ENCODE measurements at regions not wholly inside any gene's neighbourhood (a gene's known extent, or its start where the extent isn't known, plus 50 kb on each side); places are given as distances from the start of the nearest gene placed in this dataset.

- ChIA-PET CTCF (no interaction called here), POLR2A (no interaction called here)
- DNase-seq (ENCODE audit: low read depth, low spot score) (no peak), FAIRE-seq (no peak)
- H3K27me3 ChIP-seq (ENCODE audit: control insufficient read depth in 2 of 2, insufficient read depth in 2 of 2, low read length in 2 of 2): no peaks in the 10 kb centered on the region
- H2AFZ ChIP-seq (ENCODE audit: low read depth, low read length): no peak overlapping the region
- no peak overlapping the region for H3K9ac ChIP-seq (replicated peaks; ENCODE audit: extremely low read depth, insufficient read depth, low read length)
- no TSS peak for BruUV-seq (replicated peaks)
- H3K27ac ChIP-seq (ENCODE audit: insufficient read depth, low read depth, low read length): no peak overlapping the region
- H3K36me3 ChIP-seq (ENCODE audit: control insufficient read depth in 2 of 2, extremely low read depth in 1 of 2, insufficient read depth in 2 of 2, low read length in 2 of 2): no peaks in the 10 kb centered on the region
- H3K9me1 ChIP-seq (replicated peaks; ENCODE audit: control insufficient read depth, extremely low read depth, insufficient read depth, low read length): no peaks in the 10 kb centered on the region
- H4K20me1 ChIP-seq (replicated peaks; ENCODE audit: control insufficient read depth, extremely low read depth, insufficient read depth, low read length): no peaks in the 10 kb centered on the region
- H3K4me1 ChIP-seq (ENCODE audit: control insufficient read depth, extremely low read depth, insufficient read depth, low read length): no peaks in the 10 kb centered on the region
- no peaks in the 10 kb centered on the region for H3K79me2 ChIP-seq (ENCODE audit: control insufficient read depth, insufficient read depth, low read length)
- dilution Hi-C loops (cut with MboI; ENCODE audit: extremely low pct_ligation_motif_present, low sequenced_read_pairs) (no loop called here), intact Hi-C loops (cut with micrococcal nuclease) (no loop called here)
- TF ChIP-seq GATA2 (IDR thresholded peaks at IDR 0.05; ENCODE audit: insufficient read depth, insufficient read length, low read depth, low read length): no peak
- H3K4me3 ChIP-seq (replicated peaks in 1 of 3; ENCODE audit: insufficient read depth in 1 of 3, low read depth in 1 of 3, low read length in 3 of 3): no peak overlapping the region
- no peak overlapping the region for H3K4me2 ChIP-seq (ENCODE audit: insufficient read depth, low read length)
- no peaks in the 10 kb centered on the region for H3K9me3 ChIP-seq (replicated peaks; ENCODE audit: control insufficient read depth, insufficient read depth, low read length)
These were observed 77.5 kb downstream of the ENGASE start for GRCh38 chr17:79152110-79152509.

DNA sequence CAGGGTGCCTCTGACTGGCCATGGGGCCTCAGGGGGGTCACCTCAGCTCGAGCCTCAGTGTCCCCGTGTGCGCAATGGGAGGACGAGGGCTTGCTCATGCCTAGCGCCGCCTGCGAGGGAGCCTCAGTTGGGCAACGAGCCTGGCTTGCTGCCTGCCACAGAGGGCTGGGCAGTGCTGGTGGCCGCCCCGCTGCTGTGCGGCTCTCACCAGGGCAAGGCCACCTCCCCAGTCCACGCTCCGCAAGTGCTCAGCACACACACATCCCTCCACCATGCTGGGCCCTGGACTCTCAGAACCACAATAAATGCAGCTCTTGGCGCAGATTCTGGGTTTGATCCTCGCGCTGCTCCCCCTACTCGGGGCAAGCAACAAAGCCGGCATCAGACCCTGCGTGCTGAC, 76.2 kb downstream of the ENGASE start:
- H2AFZ ChIP-seq (ENCODE audit: low read depth, low read length): no peak overlapping the region
- H3K27ac ChIP-seq (ENCODE audit: insufficient read depth, low read depth, low read length): no peak overlapping the region
- POLR2A ChIA-PET: no interaction called here
- BruUV-seq (replicated peaks): no TSS peak
- no peaks in the 10 kb centered on the region for H3K4me1 ChIP-seq (ENCODE audit: control insufficient read depth, extremely low read depth, insufficient read depth, low read length)
- no peak overlapping the region for H3K4me3 ChIP-seq (replicated peaks in 1 of 3; ENCODE audit: insufficient read depth in 1 of 3, low read depth in 1 of 3, low read length in 3 of 3)
- intact Hi-C loops (cut with micrococcal nuclease): no loop called here
- no peaks in the 10 kb centered on the region for H3K27me3 ChIP-seq (ENCODE audit: control insufficient read depth in 2 of 2, insufficient read depth in 2 of 2, low read length in 2 of 2)
- TF ChIP-seq JUN (IDR thresholded peaks at IDR 0.05; ENCODE audit: borderline replicate concordance, insufficient read depth, insufficient read length, low read depth) (no peak), POLR2AphosphoS5 (IDR thresholded peaks at IDR 0.05; ENCODE audit: insufficient read depth, low read depth, low read length) (no peak), MAX (IDR thresholded peaks at IDR 0.05; ENCODE audit: insufficient read depth, insufficient read length) (no peak), POLR2A (IDR thresholded peaks at IDR 0.05; ENCODE audit: low read depth, low read length) (no peak), FOS (IDR thresholded peaks at IDR 0.05; ENCODE audit: borderline replicate concordance, insufficient read depth, low read length) (no peak), GATA2 (IDR thresholded peaks at IDR 0.05; ENCODE audit: insufficient read depth, insufficient read length, low read depth, low read length) (no peak), EZH2 (IDR thresholded peaks at IDR 0.05; ENCODE audit: borderline replicate concordance, low read depth, low read length, severe bottlenecking) (no peak), MYC (IDR thresholded peaks at IDR 0.05; ENCODE audit: low read depth, low read length) (no peak)
- TF ChIP-seq, protein P1, sequence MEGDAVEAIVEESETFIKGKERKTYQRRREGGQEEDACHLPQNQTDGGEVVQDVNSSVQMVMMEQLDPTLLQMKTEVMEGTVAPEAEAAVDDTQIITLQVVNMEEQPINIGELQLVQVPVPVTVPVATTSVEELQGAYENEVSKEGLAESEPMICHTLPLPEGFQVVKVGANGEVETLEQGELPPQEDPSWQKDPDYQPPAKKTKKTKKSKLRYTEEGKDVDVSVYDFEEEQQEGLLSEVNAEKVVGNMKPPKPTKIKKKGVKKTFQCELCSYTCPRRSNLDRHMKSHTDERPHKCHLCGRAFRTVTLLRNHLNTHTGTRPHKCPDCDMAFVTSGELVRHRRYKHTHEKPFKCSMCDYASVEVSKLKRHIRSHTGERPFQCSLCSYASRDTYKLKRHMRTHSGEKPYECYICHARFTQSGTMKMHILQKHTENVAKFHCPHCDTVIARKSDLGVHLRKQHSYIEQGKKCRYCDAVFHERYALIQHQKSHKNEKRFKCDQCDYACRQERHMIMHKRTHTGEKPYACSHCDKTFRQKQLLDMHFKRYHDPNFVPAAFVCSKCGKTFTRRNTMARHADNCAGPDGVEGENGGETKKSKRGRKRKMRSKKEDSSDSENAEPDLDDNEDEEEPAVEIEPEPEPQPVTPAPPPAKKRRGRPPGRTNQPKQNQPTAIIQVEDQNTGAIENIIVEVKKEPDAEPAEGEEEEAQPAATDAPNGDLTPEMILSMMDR (IDR thresholded peaks at IDR 0.05; ENCODE audit: extremely low read depth in 1 of 2, insufficient read depth in 1 of 2, low read depth in 1 of 2, low read length in 2 of 2): no peak
- DNase-seq (ENCODE audit: low read depth, low spot score): no peak
- CTCF ChIA-PET: no interaction called here
- H3K36me3 ChIP-seq (ENCODE audit: control insufficient read depth in 2 of 2, extremely low read depth in 1 of 2, insufficient read depth in 2 of 2, low read length in 2 of 2): no peaks in the 10 kb centered on the region
- H3K9ac ChIP-seq (replicated peaks; ENCODE audit: extremely low read depth, insufficient read depth, low read length): no peak overlapping the region
- H3K9me1 ChIP-seq (replicated peaks; ENCODE audit: control insufficient read depth, extremely low read depth, insufficient read depth, low read length): no peaks in the 10 kb centered on the region
- H4K20me1 ChIP-seq (replicated peaks; ENCODE audit: control insufficient read depth, extremely low read depth, insufficient read depth, low read length): no peaks in the 10 kb centered on the region
- no peaks in the 10 kb centered on the region for H3K79me2 ChIP-seq (ENCODE audit: control insufficient read depth, insufficient read depth, low read length)
- dilution Hi-C loops (cut with MboI; ENCODE audit: extremely low pct_ligation_motif_present, low sequenced_read_pairs): no loop called here
- FAIRE-seq: no peak
- H3K4me2 ChIP-seq (ENCODE audit: insufficient read depth, low read length): no peak overlapping the region
- no peaks in the 10 kb centered on the region for H3K9me3 ChIP-seq (replicated peaks; ENCODE audit: control insufficient read depth, insufficient read depth, low read length)
